ENCODE measurements at regions not wholly inside any gene's neighbourhood (a gene's known extent, or its start where the extent isn't known, plus 50 kb on each side); places are given as distances from the start of the nearest gene placed in this dataset.

GRCh38 chr5:90174236-90174635 is 235.3 kb downstream of the CETN3 start:
- no peaks in the 10 kb centered on the region for H3K4me1 ChIP-seq (ENCODE audit: control insufficient read depth, extremely low read depth, insufficient read depth, low read length)
- H3K27ac ChIP-seq (ENCODE audit: insufficient read depth, low read depth, low read length): no peak overlapping the region
- H3K9ac ChIP-seq (replicated peaks; ENCODE audit: extremely low read depth, insufficient read depth, low read length): no peak overlapping the region
- dilution Hi-C loops (cut with MboI; ENCODE audit: extremely low pct_ligation_motif_present, low sequenced_read_pairs): no loop called here
- no peaks in the 10 kb centered on the region for H3K9me1 ChIP-seq (replicated peaks; ENCODE audit: control insufficient read depth, extremely low read depth, insufficient read depth, low read length)
- H3K27me3 ChIP-seq (ENCODE audit: control insufficient read depth in 2 of 2, insufficient read depth in 2 of 2, low read length in 2 of 2): no peaks in the 10 kb centered on the region
- DNase-seq (ENCODE audit: low read depth, low spot score): no peak
- H3K9me3 ChIP-seq (replicated peaks; ENCODE audit: control insufficient read depth, insufficient read depth, low read length): no peaks in the 10 kb centered on the region
- no peaks in the 10 kb centered on the region for H3K79me2 ChIP-seq (ENCODE audit: control insufficient read depth, insufficient read depth, low read length)
- no peak overlapping the region for H3K4me3 ChIP-seq (replicated peaks in 1 of 3; ENCODE audit: insufficient read depth in 1 of 3, low read depth in 1 of 3, low read length in 3 of 3)
- no peak overlapping the region for H3K4me2 ChIP-seq (ENCODE audit: insufficient read depth, low read length)
- intact Hi-C loops (cut with micrococcal nuclease): no loop called here
- ChIA-PET CTCF (no interaction called here), POLR2A (no interaction called here)
- no peak for FAIRE-seq
- no TSS peak for BruUV-seq (replicated peaks)
- no peaks in the 10 kb centered on the region for H3K36me3 ChIP-seq (ENCODE audit: control insufficient read depth in 2 of 2, extremely low read depth in 1 of 2, insufficient read depth in 2 of 2, low read length in 2 of 2)
- TF ChIP-seq JUN (IDR thresholded peaks at IDR 0.05; ENCODE audit: borderline replicate concordance, insufficient read depth, insufficient read length, low read depth) (no peak), CTCF (IDR thresholded peaks at IDR 0.05; ENCODE audit: extremely low read depth in 1 of 2, insufficient read depth in 1 of 2, low read depth in 1 of 2, low read length in 2 of 2) (no peak), MYC (IDR thresholded peaks at IDR 0.05; ENCODE audit: low read depth, low read length) (no peak), EZH2 (IDR thresholded peaks at IDR 0.05; ENCODE audit: borderline replicate concordance, low read depth, low read length, severe bottlenecking) (no peak), FOS (IDR thresholded peaks at IDR 0.05; ENCODE audit: borderline replicate concordance, insufficient read depth, low read length) (no peak), POLR2A (IDR thresholded peaks at IDR 0.05; ENCODE audit: low read depth, low read length) (no peak), POLR2AphosphoS5 (IDR thresholded peaks at IDR 0.05; ENCODE audit: insufficient read depth, low read depth, low read length) (no peak), GATA2 (IDR thresholded peaks at IDR 0.05; ENCODE audit: insufficient read depth, insufficient read length, low read depth, low read length) (no peak), MAX (IDR thresholded peaks at IDR 0.05; ENCODE audit: insufficient read depth, insufficient read length) (no peak)
- H2AFZ ChIP-seq (ENCODE audit: low read depth, low read length): no peak overlapping the region
- H4K20me1 ChIP-seq (replicated peaks; ENCODE audit: control insufficient read depth, extremely low read depth, insufficient read depth, low read length): no peaks in the 10 kb centered on the region

Data from endothelial cell of umbilical vein (primary cell).